Vagina (tissue), 2 donors: ENCODE measurements at regions not wholly inside any gene's neighbourhood (a gene's known extent, or its start where the extent isn't known, plus 50 kb on each side); places are given as distances from the start of the nearest gene placed in this dataset.

Experiments
- CTCF ChIP-seq, 3 experiments: fragments of 450-650 bp in 2 of 3; fragments of 200-600 bp in 1 of 3; sonication (generic) in 1 of 3; IDR thresholded peaks; one replicate each; pipeline ENCODE4 v1.5.1; 2017 to 2019; ENCODE audit warnings: antibody characterized with exemption in 3 of 3, mild to moderate bottlenecking in 2 of 3, moderate library complexity in 2 of 3
- POLR2AphosphoS5 ChIP-seq, 2 donors: sonication (generic); formaldehyde crosslinking; IDR thresholded peaks; one replicate each; pipeline ENCODE4 v1.9.0; 2017; ENCODE audit warnings: antibody characterized with exemption in 2 of 2, mild to moderate bottlenecking in 2 of 2, low read depth in 1 of 2; ENCODE audit not compliant: insufficient read depth in 1 of 2

- TF ChIP-seq CTCF (IDR thresholded peaks at IDR 0.05): no peak
- no peak for TF ChIP-seq POLR2AphosphoS5 (IDR thresholded peaks at IDR 0.05; ENCODE audit: insufficient read depth in 1 of 2, low read depth in 1 of 2)
These were observed 88.8 kb upstream of the CTNNA1 start for GRCh38 chr5:138664276-138664943.
